GM20431 (cell line): ENCODE measurements at regions not wholly inside any gene's neighbourhood (a gene's known extent, or its start where the extent isn't known, plus 50 kb on each side); places are given as distances from the start of the nearest gene placed in this dataset.
"Not testable (repeated sequence)": the region's sequence is repeated elsewhere in the genome, so short reads cannot be mapped to it uniquely, and the experiment has no call there.

Source experiments
- in situ Hi-C: fragments of 300-500 bp; cut with MseI, MboI; formaldehyde crosslinking; loops from one replicate; pipeline ENCODE4 v1.15.0; 2020; ENCODE audit warnings: low sequenced_read_pairs; ENCODE audit not compliant: unreplicated experiment

DNA sequence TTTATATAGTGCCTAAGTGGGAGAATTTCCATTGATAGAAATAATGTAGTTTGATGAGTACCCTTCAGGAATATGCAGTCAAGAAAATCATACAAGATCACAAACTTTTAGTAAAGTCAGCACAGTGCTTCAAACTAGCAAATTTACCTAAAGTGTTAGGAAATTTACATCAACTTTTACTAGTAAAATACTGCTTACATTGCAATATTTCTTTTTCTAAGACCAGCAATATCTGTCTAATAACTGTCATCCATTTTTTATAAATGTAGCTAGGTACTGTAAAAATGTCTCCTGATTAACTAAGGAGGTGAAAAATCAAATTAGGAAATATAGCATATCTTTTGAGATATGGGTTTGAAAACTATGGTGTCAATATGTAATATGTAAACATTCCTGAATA, 405.4 kb downstream of the MDFIC start:
- in situ Hi-C loops = no loop called here

DNA sequence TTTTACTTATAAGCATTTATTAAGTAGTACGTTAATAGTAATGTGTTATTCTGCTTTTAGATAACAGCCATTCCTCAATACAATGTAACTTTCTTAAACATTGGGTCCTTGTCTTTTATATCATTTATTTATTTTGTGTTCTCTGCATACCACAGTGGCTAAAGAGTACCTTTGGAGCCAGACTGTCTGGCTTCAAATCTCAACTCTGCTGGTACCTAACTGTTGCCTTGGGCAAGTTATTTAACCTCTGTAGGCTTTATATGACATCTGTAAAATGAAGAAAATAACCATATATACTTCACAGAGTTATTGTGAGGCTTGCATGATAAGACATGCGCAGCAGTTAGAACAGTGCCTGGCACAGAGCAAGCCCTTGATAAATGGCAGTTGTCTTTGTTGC, 397.6 kb downstream of the MDFIC start:
- in situ Hi-C loops = no loop called here

DNA sequence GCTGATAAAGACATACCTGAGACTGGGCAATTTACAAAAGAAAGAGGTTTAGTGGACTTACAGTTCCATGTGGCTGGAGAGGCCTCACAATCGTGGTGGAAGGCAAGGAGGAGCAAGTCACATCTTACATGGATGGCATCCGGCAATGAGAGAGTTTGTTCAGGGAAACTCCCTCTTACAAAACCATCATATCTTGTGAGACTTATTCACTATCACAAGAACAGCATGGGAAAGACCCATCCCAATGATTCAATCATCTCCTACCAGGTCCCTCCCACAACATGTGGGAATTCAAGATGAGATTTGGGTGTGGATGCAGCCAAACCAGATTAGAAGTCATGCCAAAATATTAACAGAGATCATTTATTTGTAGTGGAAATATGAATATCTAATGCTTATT, 388.4 kb downstream of the MDFIC start:
- in situ Hi-C loops = not testable (repeated sequence)

DNA sequence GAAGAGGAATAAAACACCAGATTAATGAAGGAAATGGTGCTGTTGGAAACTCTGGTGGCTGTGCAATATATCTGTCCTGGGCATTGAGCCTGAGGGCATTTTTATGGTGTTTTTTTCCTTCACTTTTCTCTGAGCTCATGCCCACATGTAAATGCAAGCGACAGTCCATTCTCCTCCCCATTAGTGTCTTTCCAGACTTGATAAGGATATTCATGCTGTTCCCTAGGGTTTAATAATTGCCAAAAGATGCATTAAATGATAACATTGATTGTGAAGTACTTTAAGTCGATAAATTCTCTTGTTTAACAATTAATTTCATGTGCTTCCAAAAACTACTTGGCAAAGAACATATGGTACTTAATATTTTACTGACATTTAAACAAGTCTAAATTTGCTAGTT, 384.7 kb downstream of the MDFIC start:
- in situ Hi-C loops = no loop called here

DNA sequence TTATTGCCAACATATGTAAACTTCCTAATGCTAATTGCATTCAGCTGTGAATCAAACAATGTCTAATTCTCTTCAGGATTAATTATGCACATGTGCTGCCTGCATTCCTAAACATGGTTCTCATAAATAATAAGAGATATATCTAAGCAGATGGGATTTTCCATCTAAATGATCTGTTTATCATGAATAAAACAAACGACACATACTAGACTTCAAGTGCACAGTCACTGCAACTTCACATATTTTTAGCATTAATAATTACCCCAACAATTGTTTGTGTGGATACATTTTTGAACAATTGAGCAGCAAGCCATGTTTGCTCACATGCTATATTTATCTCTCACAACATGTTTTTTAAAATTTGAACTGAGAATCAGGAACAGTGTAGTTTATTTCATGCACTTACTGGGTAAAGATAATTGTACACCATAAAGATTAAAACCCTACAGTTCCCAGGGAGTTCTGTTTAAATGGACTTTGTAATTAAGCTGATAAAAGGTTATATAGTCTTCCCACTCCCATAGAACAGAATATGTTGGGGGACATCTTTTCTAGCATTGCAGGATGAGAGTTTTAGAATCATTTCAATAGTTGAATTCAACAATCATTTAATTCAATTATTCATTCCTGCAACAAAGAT, 378.5 kb downstream of the MDFIC start:
- in situ Hi-C loops = no loop called here

DNA sequence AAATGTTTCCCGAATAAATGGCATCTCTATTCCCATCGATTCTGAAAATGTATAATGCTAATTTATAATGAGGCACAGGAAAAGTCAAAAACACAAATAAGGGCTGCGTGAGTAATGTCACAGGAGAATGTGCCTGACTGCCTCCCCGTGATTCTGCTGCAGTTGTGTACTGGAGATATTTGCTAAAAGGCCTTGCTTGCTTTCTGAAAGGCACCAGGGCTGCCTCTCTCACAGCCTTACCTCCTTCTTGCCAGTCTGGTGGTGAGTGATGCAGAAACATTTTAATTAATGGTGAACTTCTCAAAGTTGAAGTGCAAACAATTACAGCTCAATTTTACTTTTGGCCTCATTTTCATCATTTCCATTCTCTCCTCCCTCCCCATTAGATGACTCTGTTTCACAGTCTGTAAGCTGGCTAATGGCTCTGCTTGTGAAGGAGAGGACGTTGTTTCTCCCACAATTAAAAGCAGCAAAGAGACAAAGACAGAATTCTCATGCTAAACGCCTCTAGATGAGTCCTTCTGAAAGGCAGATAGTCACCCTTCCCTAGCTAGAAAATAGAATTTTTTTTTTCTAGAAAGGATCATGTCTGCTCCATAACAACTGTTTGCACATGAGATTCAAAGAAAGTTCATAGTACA, 377.6 kb downstream of the MDFIC start:
- in situ Hi-C loops = no loop called here

DNA sequence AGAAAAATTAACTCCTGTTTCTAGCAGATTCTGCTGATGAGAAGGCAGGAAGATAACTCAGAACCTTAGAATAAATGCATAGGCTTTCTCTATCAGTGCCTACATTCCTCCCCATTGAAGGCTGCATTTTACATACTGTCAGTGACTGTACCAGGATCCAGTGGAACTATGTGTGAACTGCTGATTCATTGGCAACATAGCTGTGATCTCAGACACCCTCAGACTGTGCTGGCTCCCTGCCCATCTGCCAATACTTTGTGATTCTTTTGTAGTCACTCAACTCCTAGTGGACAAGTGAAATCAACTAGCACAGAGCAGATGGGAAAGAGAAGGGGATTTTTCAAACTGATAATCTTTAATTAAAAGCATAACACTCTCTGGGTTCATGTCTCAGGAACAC, 375.8 kb downstream of the MDFIC start:
- in situ Hi-C loops = no loop called here

DNA sequence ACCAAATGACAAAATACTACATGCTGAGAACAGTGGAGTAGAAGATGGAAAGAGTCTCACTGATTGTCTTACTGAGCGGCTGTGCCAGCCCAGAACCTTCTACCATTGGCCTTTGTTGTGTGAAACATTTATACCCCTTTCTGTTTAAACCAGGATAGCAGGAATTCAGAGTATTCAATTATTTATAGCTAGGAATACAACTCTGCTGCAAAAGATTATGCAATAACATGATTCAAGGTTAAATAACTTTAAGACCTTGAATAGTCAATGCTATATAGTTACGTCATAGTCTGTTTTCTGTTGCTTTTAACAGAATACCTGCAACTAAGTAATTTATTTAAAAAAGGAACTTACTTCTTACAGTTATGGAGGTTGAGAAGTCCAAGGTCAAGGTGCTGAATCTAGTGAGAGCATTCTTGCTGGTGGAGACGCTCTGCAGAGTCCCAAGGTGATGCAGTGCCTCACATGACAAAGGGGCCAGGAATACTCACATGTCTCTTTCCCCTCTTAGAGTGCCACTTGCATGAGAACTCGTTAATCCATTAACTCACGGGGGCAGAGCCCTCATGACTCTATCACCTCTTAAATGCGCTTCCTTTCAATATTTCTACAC, 371.8 kb downstream of the MDFIC start:
- in situ Hi-C loops = no loop called here

DNA sequence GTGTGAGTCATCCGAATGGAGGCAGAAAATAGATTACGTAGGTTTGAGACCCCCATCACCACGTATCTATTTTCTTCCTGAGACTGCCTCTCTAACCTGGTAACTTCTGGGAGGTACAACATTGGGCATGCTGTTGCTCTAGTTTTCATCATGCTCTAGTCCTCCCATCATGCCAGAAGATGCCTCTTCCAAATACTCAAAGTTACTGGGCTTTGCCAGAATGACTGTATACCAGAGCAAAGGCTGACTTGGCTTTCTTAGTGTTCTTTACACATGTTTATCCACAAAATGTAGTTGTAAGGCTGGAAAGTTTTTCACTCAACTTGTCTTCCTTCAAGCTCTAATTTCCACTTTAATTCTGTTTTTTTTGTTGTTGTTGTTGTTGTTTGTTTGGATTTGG, 370.5 kb downstream of the MDFIC start:
- in situ Hi-C loops = no loop called here

DNA sequence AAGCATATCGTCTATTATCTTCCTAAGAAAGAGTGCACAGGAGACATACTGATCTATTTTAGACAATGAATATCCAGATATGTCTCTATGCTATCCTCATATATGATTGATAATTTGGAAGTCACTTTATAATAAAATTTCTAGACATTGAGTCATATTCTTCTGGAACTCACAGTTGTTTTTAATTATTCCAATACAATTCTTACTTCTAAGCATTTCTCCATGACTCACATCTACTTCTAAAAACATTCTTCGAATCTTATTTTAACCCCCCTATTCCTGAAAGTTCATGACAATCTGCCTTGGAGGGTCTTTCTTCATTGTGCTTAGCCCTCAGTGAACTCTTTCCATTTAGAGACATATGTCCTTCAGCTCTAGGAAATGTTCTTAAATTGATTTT, 368.1 kb downstream of the MDFIC start:
- in situ Hi-C loops = no loop called here

DNA sequence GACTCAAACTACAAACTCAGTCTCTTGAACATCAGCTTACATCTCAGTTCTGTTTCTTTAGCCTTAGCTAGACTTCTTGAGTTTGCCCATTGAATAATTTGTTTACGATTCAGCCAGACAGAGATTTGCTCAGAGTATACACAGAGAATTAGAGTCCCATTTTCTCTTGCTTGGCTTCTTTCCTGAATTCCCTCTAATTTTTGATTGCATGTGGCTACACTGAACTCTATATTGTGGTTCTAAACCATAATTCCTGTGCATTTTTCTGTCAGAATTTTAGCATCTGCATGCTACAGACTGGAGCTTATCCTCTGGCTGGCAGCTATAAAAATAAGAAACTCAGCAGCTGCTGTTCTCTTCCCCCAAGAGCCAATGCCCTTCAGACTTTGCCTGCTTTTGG, 354.9 kb downstream of the MDFIC start:
- in situ Hi-C loops = no loop called here

DNA sequence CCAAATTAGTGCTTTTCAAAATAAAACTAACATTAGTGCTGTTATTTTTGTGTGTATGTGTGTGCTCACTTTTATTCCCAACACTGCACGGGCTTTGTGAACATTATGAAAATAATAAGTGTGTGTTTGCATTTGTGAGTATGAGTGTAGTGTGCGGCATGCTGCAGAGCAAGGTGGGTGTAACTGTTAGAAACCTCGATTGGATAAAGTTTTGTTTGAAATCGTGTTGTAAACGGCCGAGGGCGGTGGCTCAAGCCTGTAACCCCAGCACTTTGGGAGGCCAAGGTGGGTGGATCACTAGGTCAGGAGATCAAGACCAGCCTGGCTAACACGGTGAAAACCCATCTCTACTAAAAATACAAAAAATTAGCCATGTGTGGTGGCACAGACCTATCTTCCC, 352.0 kb downstream of the MDFIC start:
- in situ Hi-C loops = not testable (repeated sequence)

DNA sequence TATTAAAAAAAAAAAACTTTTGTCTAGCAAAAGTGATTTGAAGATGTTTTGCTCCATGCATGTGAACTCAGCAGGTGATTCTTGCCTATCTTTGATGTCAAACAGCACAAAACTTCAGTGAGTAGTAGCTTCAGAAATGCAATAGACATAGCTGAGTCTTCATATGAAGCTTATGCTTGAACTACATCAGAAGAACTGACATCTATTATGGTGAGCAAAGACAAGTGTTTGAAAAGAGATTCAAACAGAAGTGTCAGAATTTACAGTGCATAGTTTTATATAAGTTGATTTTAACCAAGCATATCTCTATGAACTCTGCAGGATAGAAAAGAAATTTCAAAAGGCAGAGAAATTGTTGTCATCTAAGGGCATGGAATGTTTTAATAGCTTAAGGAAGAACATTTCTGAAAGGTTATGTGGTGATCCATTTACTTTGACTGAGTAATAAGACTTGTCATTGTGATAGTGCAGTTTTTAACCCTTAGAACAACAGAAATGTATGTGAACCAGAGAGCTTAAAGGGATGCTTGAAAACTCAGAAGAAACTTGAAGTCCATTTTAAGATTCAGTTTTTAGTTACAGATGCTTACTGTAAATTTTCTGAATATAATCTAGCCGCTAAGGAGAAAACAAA, 351.4 kb downstream of the MDFIC start:
- in situ Hi-C loops = no loop called here

DNA sequence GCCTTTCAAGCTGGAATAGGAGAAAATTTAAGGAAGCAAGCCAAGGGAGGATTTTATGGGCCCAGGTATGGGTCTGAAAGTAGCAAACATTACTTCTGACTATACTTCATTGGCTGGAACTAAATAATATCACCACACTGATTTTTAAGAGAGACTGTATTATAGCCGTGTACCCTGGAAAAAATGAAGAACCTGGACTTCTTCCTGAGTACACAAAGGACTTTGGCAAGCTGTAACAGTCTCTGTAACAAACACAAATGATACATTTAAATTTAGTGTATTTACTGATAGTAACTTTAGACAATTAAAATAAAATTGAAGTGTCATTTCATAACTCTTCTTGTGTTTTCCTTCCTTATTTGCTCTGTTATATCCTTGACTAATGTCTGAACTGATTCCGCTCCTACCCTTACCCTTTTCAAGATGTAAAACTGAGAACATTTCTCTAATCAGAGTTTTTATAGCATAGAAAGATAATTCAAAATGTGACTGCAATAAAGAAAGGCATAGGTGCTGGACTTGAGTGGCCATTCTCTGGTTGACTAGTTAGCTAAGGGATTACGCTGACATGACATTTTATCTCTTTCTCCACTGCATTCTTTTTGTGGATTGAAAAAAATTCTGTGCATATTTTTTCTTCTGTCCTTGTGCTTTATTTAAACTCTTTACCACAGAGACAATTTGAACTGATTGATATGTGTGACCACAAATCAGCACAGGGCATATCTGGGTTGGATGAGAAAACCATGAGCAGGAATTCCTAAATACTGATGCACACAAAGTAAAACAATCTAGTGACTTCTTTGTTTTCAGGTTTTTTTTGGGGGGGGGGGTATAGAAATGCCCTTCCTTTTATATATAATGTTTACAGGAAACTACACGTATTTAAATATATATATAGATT, 349.7 kb downstream of the MDFIC start:
- in situ Hi-C loops = no loop called here

DNA sequence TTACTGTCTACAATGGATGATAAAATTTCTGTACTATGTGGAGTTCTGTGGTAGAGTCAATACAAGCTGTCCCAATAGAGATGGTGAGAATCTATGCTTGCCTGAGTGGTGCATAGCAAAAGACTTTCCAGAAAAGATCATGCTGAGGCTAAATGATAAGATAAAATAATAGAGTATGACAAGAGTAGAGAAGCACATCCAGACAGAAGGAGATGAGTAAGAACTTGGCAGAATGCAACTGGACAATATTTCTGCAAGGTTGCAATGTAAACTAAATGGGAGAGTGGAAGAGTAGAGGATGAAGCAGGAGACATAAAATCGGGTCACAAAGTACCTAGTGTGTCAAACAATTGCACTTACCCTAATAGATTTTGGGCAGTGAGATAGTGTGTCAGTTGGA, 347.6 kb downstream of the MDFIC start:
- in situ Hi-C loops = no loop called here

DNA sequence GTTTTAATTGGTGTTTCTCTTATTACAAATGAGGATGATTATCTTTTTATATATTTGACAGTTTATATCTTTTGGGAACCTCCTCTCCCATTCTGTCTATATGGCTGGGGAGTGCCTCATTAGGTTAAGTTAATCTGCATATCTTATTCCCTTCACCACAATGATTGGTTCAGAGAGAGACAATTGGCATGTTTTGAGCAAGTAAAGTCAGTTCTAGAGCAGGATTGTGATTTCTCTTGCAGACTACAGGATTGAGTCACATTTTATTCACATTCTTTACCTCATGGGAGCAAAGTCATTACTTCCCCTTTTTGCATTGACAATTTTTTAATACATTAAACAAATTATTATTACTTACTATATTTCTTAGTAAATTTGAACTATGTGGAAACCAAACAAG, 345.6 kb downstream of the MDFIC start:
- in situ Hi-C loops = no loop called here

DNA sequence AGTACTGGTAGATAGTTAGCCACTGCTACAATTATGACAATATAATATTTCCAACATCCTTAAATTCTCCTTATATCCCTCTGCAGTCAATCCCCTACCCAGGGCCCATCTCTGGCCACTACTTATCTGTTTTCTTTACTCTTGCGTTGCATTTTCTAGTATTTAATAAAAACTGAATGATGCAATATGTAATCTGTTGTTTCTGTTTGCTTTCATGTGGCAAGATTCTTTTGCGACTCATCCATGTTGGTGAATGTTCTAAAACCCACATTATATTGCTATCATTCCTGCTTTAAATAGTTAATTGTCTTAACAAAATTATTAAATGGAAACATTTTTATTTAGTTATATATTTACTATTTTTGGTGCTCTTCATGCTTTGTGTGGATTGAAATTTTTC, 338.5 kb downstream of the MDFIC start:
- in situ Hi-C loops = no loop called here

DNA sequence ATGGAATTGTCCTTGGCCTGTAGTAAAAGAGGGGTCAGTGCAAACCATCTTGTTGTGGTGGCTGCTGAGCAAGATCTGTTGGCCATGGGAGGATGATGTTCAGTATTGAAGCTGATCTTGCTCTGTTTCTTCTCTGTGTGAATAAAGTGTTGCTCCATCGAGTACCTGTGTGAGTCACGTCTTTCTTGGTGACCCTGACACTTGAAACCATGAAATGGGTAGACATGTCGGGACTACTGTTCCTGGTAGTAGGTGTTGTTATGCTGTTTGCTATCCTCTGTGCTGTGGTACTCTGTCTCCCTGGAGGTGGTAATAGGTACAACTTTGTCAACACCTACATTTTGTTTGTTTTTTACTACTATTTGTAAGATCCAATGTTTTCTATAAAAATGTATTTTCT, 330.6 kb downstream of the MDFIC start:
- in situ Hi-C loops = no loop called here

DNA sequence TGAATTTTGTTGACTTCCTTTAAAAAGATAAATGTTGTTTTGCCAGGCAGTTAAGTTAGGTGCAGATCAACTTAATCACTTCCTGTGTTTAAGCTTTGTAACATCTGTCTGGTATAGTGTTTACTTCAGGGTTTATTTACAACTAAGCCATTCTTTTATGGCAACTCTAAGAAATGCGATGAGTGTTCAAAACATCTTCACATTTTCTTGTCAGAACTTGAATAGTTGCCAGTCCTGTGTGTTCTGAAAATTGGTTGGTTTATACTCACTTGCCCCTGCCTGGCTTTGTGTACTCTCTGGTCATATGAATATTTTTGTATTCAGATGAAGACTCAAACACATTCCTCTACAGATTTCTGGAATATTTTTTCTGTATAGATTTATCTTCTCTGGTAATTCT, 327.2 kb downstream of the MDFIC start:
- in situ Hi-C loops = no loop called here

DNA sequence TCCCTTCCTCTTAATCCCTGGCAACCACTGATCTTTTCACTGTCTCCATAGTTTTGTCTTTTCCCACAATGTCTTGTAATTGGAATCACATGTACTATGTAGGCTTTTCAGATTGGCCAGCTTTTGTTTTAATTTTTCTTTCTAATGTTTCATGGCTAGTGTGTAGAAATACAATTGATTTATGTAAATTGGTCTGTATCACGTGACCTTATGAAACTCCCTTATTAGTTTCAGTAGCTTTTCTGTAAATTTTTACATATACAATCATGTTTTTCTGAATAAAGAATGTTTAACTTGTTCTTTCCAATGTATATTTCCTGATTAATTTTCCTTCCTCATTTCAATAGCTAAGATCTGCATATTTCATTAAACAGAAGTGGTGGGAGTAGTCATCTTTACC, 319.3 kb downstream of the MDFIC start:
- in situ Hi-C loops = no loop called here
